Keratinocyte (primary cell): ENCODE measurements at regions not wholly inside any gene's neighbourhood (a gene's known extent, or its start where the extent isn't known, plus 50 kb on each side); places are given as distances from the start of the nearest gene placed in this dataset.

Source experiments
- DNase-seq: peaks from one replicate; pipeline ENCODE4 v3.0.0-alpha.2; 2011; ENCODE audit warnings: low read depth, missing footprints, low spot score
- FAIRE-seq: peaks from 2 replicates; lab custom pipeline; 2011; peaks lifted over from hg19 to GRCh38; lab: Jason Lieb, UNC
- H2AFZ ChIP-seq: 2 replicates; pipeline ENCODE4 v1.6.0; 2012; ENCODE audit warnings: low read length, control low read depth, inconsistent platforms; ENCODE audit not compliant: control insufficient read depth
- H3K27ac ChIP-seq: 2 replicates; pipeline ENCODE4 v1.5.1; 2011; ENCODE audit warnings: low read length; ENCODE audit not compliant: control insufficient read depth, insufficient read depth
- H3K27me3 ChIP-seq: 3 replicates; pipeline ENCODE4 v1.6.0; 2011; ENCODE audit warnings: low read length; ENCODE audit not compliant: control insufficient read depth, insufficient read depth; ENCODE audit errors: extremely low read depth
- H3K36me3 ChIP-seq, 2 experiments: 2 replicates in 1 of 2; 3 replicates in 1 of 2; pipeline ENCODE4 v1.5.1; 2011; ENCODE audit warnings: low read length in 2 of 2, mild to moderate bottlenecking in 1 of 2; ENCODE audit not compliant: control insufficient read depth in 2 of 2, insufficient read depth in 2 of 2; ENCODE audit errors: extremely low read depth in 1 of 2
- H3K4me1 ChIP-seq: 3 replicates; pipeline ENCODE4 v1.5.1; 2011; ENCODE audit warnings: low read length; ENCODE audit not compliant: control insufficient read depth, insufficient read depth; ENCODE audit errors: extremely low read depth
- H3K4me2 ChIP-seq: 3 replicates; pipeline ENCODE4 v1.6.0; 2011; ENCODE audit warnings: low read depth, low read length; ENCODE audit not compliant: control insufficient read depth, insufficient read depth; ENCODE audit errors: extremely low read depth
- H3K4me3 ChIP-seq, 3 experiments: fragments of 200-600 bp in 1 of 3; sonication (generic) in 1 of 3; 2 replicates in 2 of 3; 3 replicates in 1 of 3; pipeline ENCODE4 v1.5.1; 2011 to 2016; ENCODE audit warnings: low read length in 3 of 3, mild to moderate bottlenecking in 3 of 3, control low read depth in 2 of 3, inconsistent platforms in 1 of 3, low read depth in 1 of 3, mixed read lengths in 1 of 3, mixed run types in 1 of 3, moderate library complexity in 1 of 3; ENCODE audit not compliant: control insufficient read depth in 2 of 3, insufficient read depth in 2 of 3; ENCODE audit errors: extremely low read depth in 1 of 3
- H3K79me2 ChIP-seq: 2 replicates; pipeline ENCODE4 v1.6.0; 2012; ENCODE audit warnings: low read length; ENCODE audit not compliant: control insufficient read depth, insufficient read depth
- H3K9ac ChIP-seq: 3 replicates; pipeline ENCODE4 v1.6.0; 2011; ENCODE audit warnings: low read length; ENCODE audit not compliant: control insufficient read depth, insufficient read depth; ENCODE audit errors: extremely low read depth
- H3K9me1 ChIP-seq: 3 replicates; pipeline ENCODE4 v1.6.0; 2011; ENCODE audit warnings: low read length; ENCODE audit not compliant: control insufficient read depth, insufficient read depth; ENCODE audit errors: extremely low read depth
- H3K9me3 ChIP-seq: 2 replicates; pipeline ENCODE4 v1.5.1; 2012; ENCODE audit warnings: low read depth, low read length; ENCODE audit not compliant: control insufficient read depth
- H4K20me1 ChIP-seq: 3 replicates; pipeline ENCODE4 v1.6.0; 2011; ENCODE audit warnings: low read length; ENCODE audit not compliant: control insufficient read depth, insufficient read depth; ENCODE audit errors: extremely low read depth
- CTCF ChIP-seq, 3 experiments: IDR thresholded peaks in 1 of 3; conservative IDR thresholded peaks in 1 of 3; optimal IDR thresholded peaks in 1 of 3; 2 replicates in 2 of 3; 3 replicates in 1 of 3; pipeline versions ENCODE3 to v1.5.1; 2011; ENCODE audit warnings: low read length in 3 of 3, mild to moderate bottlenecking in 3 of 3, moderate library complexity in 2 of 3, control low read depth in 1 of 3, inconsistent platforms in 1 of 3; ENCODE audit not compliant: insufficient read depth in 2 of 3; ENCODE audit errors: extremely low read depth in 1 of 3
- EZH2 ChIP-seq: IDR thresholded peaks from one replicate; pipeline ENCODE4 v1.6.1; 2012; ENCODE audit warnings: inconsistent platforms, mild to moderate bottlenecking, low read length, moderate library complexity
- dilution Hi-C: fragments of 300-500 bp; cut with MboI; formaldehyde crosslinking; loops from one replicate; pipeline ENCODE4 v1.7.0; 2020; ENCODE audit warnings: low sequenced_read_pairs; ENCODE audit not compliant: extremely low pct_ligation_motif_present

GRCh38 chr2:142270291-142270690 lies 139.5 kb upstream of the LRP1B start:
- no peaks in the 10 kb centered on the region for H4K20me1 ChIP-seq
- no peaks in the 10 kb centered on the region for H3K4me1 ChIP-seq
- dilution Hi-C loops: no loop called here
- FAIRE-seq (no peak), DNase-seq (no peak)
- H3K27me3 ChIP-seq: no peaks in the 10 kb centered on the region
- H3K27ac ChIP-seq: no peak overlapping the region
- H3K79me2 ChIP-seq: no peaks in the 10 kb centered on the region
- no peaks in the 10 kb centered on the region for H3K36me3 ChIP-seq
- no peak overlapping the region for H3K4me2 ChIP-seq
- no peaks in the 10 kb centered on the region for H3K9me1 ChIP-seq
- TF ChIP-seq CTCF (optimal IDR thresholded peaks at IDR 0.05 in 1 of 3, IDR thresholded peaks at IDR 0.05 in 1 of 3, conservative IDR thresholded peaks at IDR 0.05 in 1 of 3; ENCODE audit: extremely low read depth in 1 of 3, insufficient read depth in 2 of 3, low read length in 3 of 3) (no peak), EZH2 (no peak)
- H2AFZ ChIP-seq: no peak overlapping the region
- no peak overlapping the region for H3K4me3 ChIP-seq
- no peak overlapping the region for H3K9ac ChIP-seq
- H3K9me3 ChIP-seq: no peaks in the 10 kb centered on the region

GRCh38 chr2:142259356-142259755 lies 128.5 kb upstream of the LRP1B start:
- Histone ChIP-seq H3K27me3 (no peaks in the 10 kb centered on the region), H3K36me3 (no peaks in the 10 kb centered on the region), H3K9me1 (no peaks in the 10 kb centered on the region), H3K79me2 (no peaks in the 10 kb centered on the region), H3K4me2 (no peak overlapping the region), H3K4me3 (no peak overlapping the region), H3K27ac (no peak overlapping the region), H3K9me3 (no peaks in the 10 kb centered on the region), H3K4me1 (no peaks in the 10 kb centered on the region), H4K20me1 (no peaks in the 10 kb centered on the region), H2AFZ (no peak overlapping the region), H3K9ac (no peak overlapping the region)
- dilution Hi-C loops: no loop called here
- DNase-seq (no peak), FAIRE-seq (no peak)
- no peak for TF ChIP-seq CTCF (optimal IDR thresholded peaks at IDR 0.05 in 1 of 3, IDR thresholded peaks at IDR 0.05 in 1 of 3, conservative IDR thresholded peaks at IDR 0.05 in 1 of 3; ENCODE audit: extremely low read depth in 1 of 3, insufficient read depth in 2 of 3, low read length in 3 of 3)
- no peak for TF ChIP-seq EZH2
